Lung (tissue), 11 donors: ENCODE measurements at regions not wholly inside any gene's neighbourhood (a gene's known extent, or its start where the extent isn't known, plus 50 kb on each side); places are given as distances from the start of the nearest gene placed in this dataset.

Experiments
- ATAC-seq: fragments of 200-7000 bp; cut with Tn5 transposase; one replicate; pipeline ENCODE4 v1.9.1; 2020; ENCODE audit warnings: moderate number of reproducible peaks; ENCODE audit not compliant: insufficient read depth, low FRiP score
- DNase-seq, 3 donors: peaks; one replicate each; pipeline ENCODE4 v3.0.0-alpha.2; 2013 to 2017
- H3K27ac ChIP-seq, 2 donors: one replicate each; pipeline ENCODE4 v1.5.1; 2013; ENCODE audit warnings: mild to moderate bottlenecking in 2 of 2, moderate library complexity in 2 of 2, control low read depth in 1 of 2, inconsistent platforms in 1 of 2, low read depth in 1 of 2, low read length in 1 of 2
- H3K27me3 ChIP-seq, 3 donors: one replicate each; pipeline ENCODE4 v1.5.1; 2013; ENCODE audit warnings: low read length in 2 of 3; ENCODE audit not compliant: control insufficient read depth in 3 of 3, insufficient read depth in 3 of 3
- H3K36me3 ChIP-seq, 4 donors: one replicate each; pipeline ENCODE4 v1.5.1; 2013; ENCODE audit warnings: low read length in 4 of 4, mild to moderate bottlenecking in 1 of 4, moderate library complexity in 1 of 4; ENCODE audit not compliant: control insufficient read depth in 4 of 4, insufficient read depth in 4 of 4
- H3K4me1 ChIP-seq, 5 donors: one replicate each; pipeline ENCODE4 v1.5.1; 2013; ENCODE audit warnings: low read length in 5 of 5, mild to moderate bottlenecking in 2 of 5, moderate library complexity in 1 of 5; ENCODE audit not compliant: control insufficient read depth in 5 of 5, insufficient read depth in 5 of 5
- H3K4me3 ChIP-seq: one replicate; pipeline ENCODE4 v1.5.1; 2013; ENCODE audit warnings: mild to moderate bottlenecking, control low read depth, moderate library complexity
- H3K9ac ChIP-seq, 2 donors: one replicate each; pipeline ENCODE4 v1.5.1; 2013; ENCODE audit warnings: low read length in 2 of 2, control low read depth in 1 of 2; ENCODE audit not compliant: insufficient read depth in 1 of 2
- H3K9me3 ChIP-seq, 4 donors: one replicate each; pipeline ENCODE4 v1.5.1; 2013; ENCODE audit warnings: low read length in 3 of 4, mild to moderate bottlenecking in 1 of 4, moderate library complexity in 1 of 4; ENCODE audit not compliant: control insufficient read depth in 4 of 4, insufficient read depth in 3 of 4
- CTCF ChIP-seq: IDR thresholded peaks from 2 replicates; pipeline ENCODE4 v1.5.1; 2012; ENCODE audit warnings: mild to moderate bottlenecking; ENCODE audit errors: control extremely low read depth, extremely low read depth
- WGBS, 2 donors: extraction: QIAGEN DNeasy Blood & Tissue Kit; methylation state at CpG; one replicate each; pipeline ENCODE4 v1.1.7; 2013; 5-methylcytosine and 5-hydroxymethylcytosine counted together
- donor health status: control.
- donor health status: control.
- donor health status: Bipolar disorder and iron deficiency.
- donor health status: healthy.
- donor health status: DM: yes; HTN: yes; CAD: no.

GRCh38 chr2:117127680-117128079 is 686.8 kb upstream of the DDX18 start:
- Histone ChIP-seq H3K36me3 (no peaks in the 10 kb centered on the region), H3K9ac (no peak overlapping the region), H3K27ac (no peak overlapping the region), H3K27me3 (no peaks in the 10 kb centered on the region), H3K9me3 (peaks cover 0 to 2% (median 0%) of the 10 kb centered on the region in 4 donors), H3K4me1 (no peaks in the 10 kb centered on the region), H3K4me3 (no peak overlapping the region)
- ATAC-seq: no peak
- TF ChIP-seq CTCF: no peak
- DNase-seq: peak in 2 of 3 donors; percentile 6 to 14

DNA sequence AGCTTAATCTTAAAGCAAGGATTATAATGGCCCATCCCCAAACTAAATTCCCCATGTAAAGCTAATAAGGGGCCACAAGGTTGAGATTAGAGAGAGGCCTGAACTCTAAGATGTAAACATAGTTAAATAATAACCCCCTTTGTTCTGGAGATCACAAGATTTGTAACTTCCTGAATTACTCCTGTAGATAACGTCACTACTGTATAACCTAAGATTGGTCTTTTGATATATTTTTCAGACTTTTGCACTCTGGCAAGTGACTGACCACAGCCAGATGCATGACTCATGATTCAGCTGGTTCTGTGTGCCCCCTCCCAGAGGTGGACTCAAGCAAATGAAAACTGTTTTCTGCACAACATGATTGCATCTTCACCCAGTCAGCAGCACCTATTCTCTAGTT is 686.0 kb upstream of the DDX18 start:
- H3K4me1 ChIP-seq: no peaks in the 10 kb centered on the region
- H3K9ac ChIP-seq: no peak overlapping the region
- H3K9me3 ChIP-seq: peaks cover 0 to 2% (median 0%) of the 10 kb centered on the region in 4 donors
- no peak for TF ChIP-seq CTCF
- no peaks in the 10 kb centered on the region for H3K27me3 ChIP-seq
- H3K36me3 ChIP-seq: no peaks in the 10 kb centered on the region
- 3 to 9% methylated on average over 1 of the region's 1 CpG for WGBS, 2 donors
- peak in 1 of 3 donors; percentile 0 for DNase-seq
- no peak overlapping the region for H3K27ac ChIP-seq
- no peak overlapping the region for H3K4me3 ChIP-seq
- no peak for ATAC-seq

DNA sequence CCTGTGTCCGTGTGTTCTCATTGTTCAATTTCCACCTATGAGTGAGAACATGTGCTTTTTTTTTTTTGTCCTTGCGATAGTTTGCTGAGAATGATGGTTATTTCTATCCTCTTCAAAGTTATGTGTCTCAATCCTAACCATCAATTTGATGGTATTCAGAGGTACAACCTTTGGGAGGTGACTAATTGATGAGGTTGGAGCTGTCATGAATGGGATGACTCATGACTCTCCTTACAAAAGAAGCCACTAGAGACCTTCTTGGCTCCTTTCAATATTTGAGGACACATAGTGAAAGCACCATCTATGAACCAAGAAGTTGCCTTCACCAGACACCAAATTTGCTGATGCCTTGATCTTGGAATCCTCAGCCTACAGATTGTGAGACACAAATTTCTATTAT is 677.1 kb upstream of the DDX18 start:
- TF ChIP-seq CTCF: no peak
- Histone ChIP-seq H3K27me3 (no peaks in the 10 kb centered on the region), H3K4me1 (no peaks in the 10 kb centered on the region), H3K9ac (no peak overlapping the region), H3K4me3 (no peak overlapping the region), H3K36me3 (no peaks in the 10 kb centered on the region), H3K9me3 (peaks cover 0 to 2% (median 0%) of the 10 kb centered on the region in 4 donors), H3K27ac (no peak overlapping the region)
- ATAC-seq (no peak), DNase-seq (no peak)
- WGBS, 2 donors: 73 to 83% methylated on average over 1 to 2 of the region's 2 CpGs

DNA sequence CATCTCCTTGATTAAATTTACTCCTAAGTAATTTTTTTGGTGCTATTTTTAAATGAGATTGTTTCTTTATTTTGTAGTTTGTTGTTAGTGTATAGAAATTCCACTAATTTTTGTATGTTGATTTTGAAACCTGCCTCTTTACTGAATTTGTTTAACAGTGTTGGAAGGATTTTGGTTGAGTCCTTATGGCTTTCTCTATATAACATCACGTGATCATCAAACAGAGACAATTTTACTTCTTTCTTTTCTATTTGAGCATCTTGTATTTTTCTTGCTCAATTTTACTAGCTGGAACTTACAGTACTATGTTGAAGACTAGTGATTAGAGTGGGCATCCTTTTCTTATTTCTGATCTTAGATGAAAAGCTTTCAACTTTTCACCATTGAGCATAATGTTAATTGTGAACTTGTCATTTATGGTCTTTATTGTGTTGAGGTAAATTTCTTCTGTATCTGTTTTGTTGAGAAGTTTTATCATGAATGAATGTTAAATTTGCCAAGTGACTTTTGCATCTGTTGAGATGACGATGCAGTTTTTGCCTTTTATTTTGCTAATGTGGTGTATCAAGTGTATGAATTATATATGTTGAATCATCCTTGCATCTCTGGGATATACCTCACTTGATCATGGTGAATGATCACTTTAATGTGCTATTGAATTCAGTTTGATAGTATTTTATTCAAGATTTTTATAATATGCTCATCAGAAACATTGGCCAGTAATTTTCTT is 645.3 kb upstream of the DDX18 start:
- Histone ChIP-seq H3K27me3 (no peaks in the 10 kb centered on the region), H3K36me3 (no peaks in the 10 kb centered on the region), H3K4me1 (no peaks in the 10 kb centered on the region), H3K9me3 (peaks cover 0 to 7% (median 0%) of the 10 kb centered on the region in 4 donors), H3K4me3 (no peak overlapping the region), H3K27ac (no peak overlapping the region), H3K9ac (no peak overlapping the region)
- ATAC-seq (no peak), DNase-seq (no peak)
- WGBS, 2 donors: 81 to 88% methylated on average over 2 of the region's 2 CpGs
- TF ChIP-seq CTCF: no peak
